HEK293 (cell line): ENCODE measurements at regions not wholly inside any gene's neighbourhood (a gene's known extent, or its start where the extent isn't known, plus 50 kb on each side); places are given as distances from the start of the nearest gene placed in this dataset.

ENCODE experiments used
- CTCF ChIA-PET: fragments of 350-600 bp; formaldehyde crosslinking; extraction: SDS; loops from one replicate; lab custom pipeline; 2021; ENCODE audit warnings: antibody characterized with exemption; lab: Yijun Ruan, JAX
- POLR2A ChIA-PET: fragments of 300-600 bp; formaldehyde crosslinking; extraction: SDS; loops from one replicate; lab custom pipeline; 2020; ENCODE audit warnings: antibody characterized with exemption, inconsistent platforms; lab: Yijun Ruan, JAX
- H3K27ac ChIP-seq: fragments of 200-500 bp; sonication (Bioruptor generic); 2 replicates; pipeline ENCODE4 v1.5.1; 2014; ENCODE audit warnings: low read depth, low read length, control low read depth, inconsistent platforms; ENCODE audit errors: extremely low read depth
- H3K36me3 ChIP-seq, 2 experiments: fragments of 200-500 bp in 1 of 2; sonication (Bioruptor generic) in 1 of 2; 1 replicate in 1 of 2; 2 replicates in 1 of 2; pipeline ENCODE4 v1.5.1; 2014 to 2017; ENCODE audit warnings: inconsistent platforms in 2 of 2, low read length in 2 of 2; ENCODE audit not compliant: control insufficient read depth in 2 of 2, insufficient read depth in 1 of 2
- H3K4me1 ChIP-seq: fragments of 200-500 bp; sonication (Bioruptor generic); 2 replicates; pipeline ENCODE4 v1.5.1; 2014; ENCODE audit warnings: mild to moderate bottlenecking, low read length, inconsistent platforms; ENCODE audit not compliant: control insufficient read depth, insufficient read depth
- H3K4me3 ChIP-seq: 2 replicates; pipeline ENCODE4 v1.5.1; 2011; ENCODE audit warnings: low read depth, mild to moderate bottlenecking, control low read depth, low read length, moderate library complexity
- H3K9me3 ChIP-seq: fragments of 200-500 bp; sonication (Bioruptor generic); 2 replicates; pipeline ENCODE4 v1.5.1; 2014; ENCODE audit warnings: low read depth, low read length, inconsistent platforms; ENCODE audit not compliant: control insufficient read depth, insufficient read depth
- GLI2 ChIP-seq: fragments of 450-650 bp; formaldehyde crosslinking; IDR thresholded peaks from 2 replicates; pipeline ENCODE4; 2017; ENCODE audit warnings: missing biosample characterization, missing genetic modification characterization, low read depth, borderline replicate concordance
- HOXA7 ChIP-seq: sonication (generic); formaldehyde crosslinking; IDR thresholded peaks from 2 replicates; pipeline ENCODE4 v1.8.1; 2022; ENCODE audit warnings: missing genetic modification reagents, borderline replicate concordance
- KLF10 ChIP-seq: fragments of 450-650 bp; IDR thresholded peaks from 2 replicates; pipeline ENCODE4 v1.5.1; 2018; ENCODE audit warnings: missing biosample characterization, mild to moderate bottlenecking, missing genetic modification characterization
- MEIS1 ChIP-seq: sonication (generic); formaldehyde crosslinking; IDR thresholded peaks from 2 replicates; pipeline ENCODE4 v1.8.1; 2022; ENCODE audit warnings: missing genetic modification reagents, mild to moderate bottlenecking, borderline replicate concordance
- PBX3 ChIP-seq: sonication (generic); formaldehyde crosslinking; IDR thresholded peaks from 2 replicates; pipeline ENCODE4 v1.8.1; 2022; ENCODE audit warnings: mild to moderate bottlenecking, moderate library complexity, missing genetic modification reagents
- RBAK ChIP-seq: fragments of 450-650 bp; formaldehyde crosslinking; IDR thresholded peaks from 2 replicates; pipeline ENCODE4 v1.5.1; 2016; ENCODE audit warnings: missing biosample characterization, missing genetic modification characterization
- SETDB1 ChIP-seq: IDR thresholded peaks from one replicate; pipeline ENCODE4 v1.6.1; 2017; ENCODE audit warnings: mild to moderate bottlenecking, low read length, moderate library complexity, mixed read lengths; ENCODE audit not compliant: insufficient read length
- SP7 ChIP-seq: fragments of 450-650 bp; formaldehyde crosslinking; IDR thresholded peaks from 2 replicates; pipeline ENCODE4 v1.5.1; 2016; ENCODE audit warnings: missing biosample characterization, missing genetic modification characterization
- ZBTB1 ChIP-seq: fragments of 450-650 bp; formaldehyde crosslinking; IDR thresholded peaks from 2 replicates; pipeline ENCODE4 v1.5.1; 2016; ENCODE audit warnings: missing biosample characterization, missing genetic modification characterization
- ZBTB48 ChIP-seq: fragments of 450-650 bp; formaldehyde crosslinking; IDR thresholded peaks from 2 replicates; pipeline ENCODE4 v1.5.1; 2016; ENCODE audit warnings: missing biosample characterization, missing genetic modification characterization
- ZFP69B ChIP-seq: fragments of 450-650 bp; formaldehyde crosslinking; IDR thresholded peaks from 2 replicates; pipeline ENCODE4 v1.5.1; 2016; ENCODE audit warnings: missing biosample characterization, missing genetic modification characterization
- ZNF114 ChIP-seq: fragments of 450-650 bp; formaldehyde crosslinking; IDR thresholded peaks from 2 replicates; pipeline ENCODE4 v1.5.0; 2017; ENCODE audit warnings: missing biosample characterization, missing genetic modification characterization
- ZNF132 ChIP-seq: fragments of 450-650 bp; formaldehyde crosslinking; IDR thresholded peaks from 2 replicates; pipeline ENCODE4 v1.5.1; 2017; ENCODE audit warnings: missing biosample characterization, missing genetic modification characterization, borderline replicate concordance
- ZNF18 ChIP-seq: fragments of 450-650 bp; formaldehyde crosslinking; IDR thresholded peaks from 2 replicates; pipeline ENCODE4 v1.5.1; 2016; ENCODE audit warnings: missing biosample characterization, missing genetic modification characterization
- ZNF221 ChIP-seq: fragments of 450-650 bp; formaldehyde crosslinking; IDR thresholded peaks from 2 replicates; pipeline ENCODE4 v1.5.1; 2017; ENCODE audit warnings: missing biosample characterization, missing genetic modification characterization, borderline replicate concordance
- ZNF280C ChIP-seq: fragments of 450-650 bp; formaldehyde crosslinking; IDR thresholded peaks from 2 replicates; pipeline ENCODE4 v1.5.1; 2016; ENCODE audit warnings: missing biosample characterization, missing genetic modification characterization
- ZNF311 ChIP-seq: fragments of 450-650 bp; formaldehyde crosslinking; IDR thresholded peaks from 2 replicates; pipeline ENCODE4 v1.5.1; 2017; ENCODE audit warnings: missing biosample characterization, missing genetic modification characterization, borderline replicate concordance
- ZNF426 ChIP-seq: fragments of 450-650 bp; formaldehyde crosslinking; IDR thresholded peaks from 2 replicates; pipeline ENCODE4 v1.5.1; 2017; ENCODE audit warnings: missing biosample characterization, missing genetic modification characterization, mild to moderate bottlenecking, inconsistent platforms, moderate library complexity
- ZNF549 ChIP-seq: fragments of 450-650 bp; IDR thresholded peaks from 2 replicates; pipeline ENCODE4 v1.5.1; 2018; ENCODE audit warnings: missing biosample characterization, missing genetic modification characterization, mild to moderate bottlenecking, inconsistent platforms, moderate library complexity
- ZNF558 ChIP-seq: fragments of 450-650 bp; formaldehyde crosslinking; IDR thresholded peaks from 2 replicates; pipeline ENCODE4 v1.5.1; 2016; ENCODE audit warnings: missing biosample characterization, missing genetic modification characterization
- ZNF560 ChIP-seq: fragments of 450-650 bp; formaldehyde crosslinking; IDR thresholded peaks from 2 replicates; pipeline ENCODE4 v1.5.1; 2017; ENCODE audit warnings: missing biosample characterization, missing genetic modification characterization, borderline replicate concordance
- ZNF654 ChIP-seq: fragments of 450-650 bp; formaldehyde crosslinking; IDR thresholded peaks from 2 replicates; pipeline ENCODE4 v1.5.1; 2016; ENCODE audit warnings: low read depth, missing biosample characterization, missing genetic modification characterization
- ZNF658 ChIP-seq: fragments of 450-650 bp; formaldehyde crosslinking; IDR thresholded peaks from 2 replicates; pipeline ENCODE4; 2016; ENCODE audit warnings: missing biosample characterization, missing genetic modification characterization
- ZNF664 ChIP-seq: fragments of 450-650 bp; formaldehyde crosslinking; IDR thresholded peaks from 2 replicates; pipeline ENCODE4 v1.5.1; 2016; ENCODE audit warnings: missing biosample characterization, missing genetic modification characterization
- ZNF76 ChIP-seq: fragments of 450-650 bp; formaldehyde crosslinking; IDR thresholded peaks from 2 replicates; pipeline ENCODE4; 2016; ENCODE audit warnings: low read depth, missing biosample characterization, missing genetic modification characterization, borderline replicate concordance
- ZNF777 ChIP-seq: fragments of 450-650 bp; formaldehyde crosslinking; IDR thresholded peaks from 2 replicates; pipeline ENCODE4 v1.5.1; 2017; ENCODE audit warnings: missing biosample characterization, missing genetic modification characterization, borderline replicate concordance
- ZNF785 ChIP-seq: fragments of 450-650 bp; formaldehyde crosslinking; IDR thresholded peaks from 2 replicates; pipeline ENCODE4 v1.5.1; 2016; ENCODE audit warnings: missing biosample characterization, missing genetic modification characterization
- ZNF837 ChIP-seq: fragments of 450-650 bp; formaldehyde crosslinking; IDR thresholded peaks from 2 replicates; pipeline ENCODE4 v1.5.1; 2016; ENCODE audit warnings: missing biosample characterization, missing genetic modification characterization
- ZNF843 ChIP-seq: fragments of 450-650 bp; formaldehyde crosslinking; IDR thresholded peaks from 2 replicates; pipeline ENCODE4 v1.5.1; 2016; ENCODE audit warnings: missing biosample characterization, missing genetic modification characterization

GRCh38 chr1:59151860-59152259 is 145.0 kb upstream of the FGGY start (continued):
- TF ChIP-seq ZNF560 (no peak), ZNF549 (tag by site-specific recombination) (no peak), ZNF426 (tag by site-specific recombination) (no peak), HOXA7 (CRISPR knock-in tag) (no peak), ZNF777 (tag by site-specific recombination) (no peak), PBX3 (CRISPR knock-in tag) (no peak), ZBTB48 (tag by site-specific recombination) (no peak), ZFP69B (tag by site-specific recombination) (no peak), ZNF664 (tag by site-specific recombination) (no peak), MEIS1 (CRISPR knock-in tag) (no peak)

GRCh38 chr1:59152511-59152910 is 144.4 kb upstream of the FGGY start:
- TF ChIP-seq KLF10 (tag by site-specific recombination) (no peak), ZNF132 (tag by site-specific recombination) (no peak), ZNF76 (tag by site-specific recombination) (no peak), ZNF18 (tag by site-specific recombination) (no peak), ZNF114 (no peak), ZNF785 (no peak), ZNF843 (no peak), ZNF658 (tag by site-specific recombination) (no peak), SETDB1 (no peak), PBX3 (CRISPR knock-in tag) (no peak)
- ChIA-PET POLR2A (no interaction called here), CTCF (interaction anchor here (0.7 to 1.5 kb wide), 2 partner anchors 10 to 185 kb away, joined by 3 to 4 read pairs; no protein-coding TSS in a partner anchor)
- H3K4me1 ChIP-seq: peaks cover 5% of the 10 kb centered on the region; the same call in 1 of the 2 replicates
- no peak overlapping the region for H3K27ac ChIP-seq
- no peaks in the 10 kb centered on the region for H3K36me3 ChIP-seq
- no peak overlapping the region for H3K4me3 ChIP-seq
- H3K9me3 ChIP-seq: no peaks in the 10 kb centered on the region

DNA sequence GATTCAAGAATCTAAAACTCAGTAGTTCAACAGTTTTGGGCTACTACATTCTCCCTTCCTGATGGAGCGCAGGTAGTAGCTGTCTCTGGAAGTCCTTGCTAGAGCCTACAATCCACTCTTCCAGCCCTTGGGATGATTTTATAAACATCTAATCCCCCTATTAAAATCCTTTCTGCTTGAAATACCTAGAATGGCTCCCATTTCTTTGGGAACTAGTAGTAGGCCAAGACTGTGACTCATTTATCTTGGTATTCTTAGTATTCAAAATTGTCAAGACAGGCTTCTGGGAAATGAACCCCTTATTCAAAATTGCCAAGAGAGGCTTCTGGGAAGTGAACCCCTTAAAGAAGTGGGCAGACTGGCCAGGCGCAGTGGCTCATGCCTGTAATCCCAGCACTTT is 142.5 kb upstream of the FGGY start:
- H3K36me3 ChIP-seq: no peaks in the 10 kb centered on the region
- POLR2A ChIA-PET: no interaction called here
- no peak overlapping the region for H3K27ac ChIP-seq
- no peak overlapping the region for H3K4me3 ChIP-seq
- TF ChIP-seq ZNF654 (no peak), ZBTB1 (tag by site-specific recombination) (no peak), ZNF280C (tag by site-specific recombination) (no peak), RBAK (tag by site-specific recombination) (no peak), ZNF558 (tag by site-specific recombination) (no peak), ZNF311 (tag by site-specific recombination) (no peak), SP7 (tag by site-specific recombination) (no peak), ZNF221 (tag by site-specific recombination) (no peak), GLI2 (tag by site-specific recombination) (no peak), ZNF837 (tag by site-specific recombination) (no peak)
- no peaks in the 10 kb centered on the region for H3K9me3 ChIP-seq
- CTCF ChIA-PET: interaction anchor here (0.6 kb wide), 1 partner anchor 56 kb away, joined by 3 read pairs; no protein-coding TSS in a partner anchor
- H3K4me1 ChIP-seq: peaks cover 5% of the 10 kb centered on the region; the same call in 1 of the 2 replicates
